ENCODE measurements at regions not wholly inside any gene's neighbourhood (a gene's known extent, or its start where the extent isn't known, plus 50 kb on each side); places are given as distances from the start of the nearest gene placed in this dataset.

DNA sequence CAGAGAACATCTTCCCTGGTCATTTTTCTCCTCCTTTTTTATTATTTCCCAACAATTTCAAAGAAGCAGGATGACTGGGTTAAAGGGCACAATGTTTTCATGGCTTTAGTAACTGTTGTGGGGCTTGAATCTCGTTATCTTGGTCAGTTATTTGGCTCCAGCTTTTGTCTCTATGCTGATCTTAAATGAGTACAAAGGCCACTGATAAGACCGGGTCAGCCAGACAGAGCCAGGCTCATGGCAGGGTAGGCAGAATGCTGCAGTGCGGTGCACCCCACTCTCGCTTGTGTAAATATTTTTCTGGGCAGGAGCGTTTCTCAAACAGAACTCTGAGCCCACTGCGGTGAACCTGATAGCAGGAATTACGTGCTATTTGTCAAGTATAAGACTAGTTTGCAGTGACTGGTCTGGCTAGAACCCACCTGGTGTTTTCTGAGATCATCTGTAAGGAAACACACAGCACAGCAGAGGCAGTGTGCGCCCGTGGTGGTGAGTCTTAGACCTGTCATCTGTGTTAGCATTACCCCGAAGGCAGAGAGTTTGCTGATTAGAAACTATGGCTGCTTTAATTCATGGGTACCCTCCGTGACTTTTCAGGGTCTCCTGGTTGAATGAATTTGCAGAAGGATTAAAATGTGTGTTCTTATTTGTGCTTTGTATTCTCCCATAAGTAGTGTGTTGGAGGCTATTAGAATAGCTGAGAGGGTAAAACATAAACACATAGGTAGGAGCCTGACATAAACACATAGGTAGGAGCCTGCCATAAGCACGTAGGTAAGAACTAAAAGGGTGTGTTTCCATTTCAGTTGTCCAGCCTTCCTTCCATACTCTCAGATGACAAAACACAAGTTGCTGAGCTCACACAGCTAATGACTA lies 158.6 kb upstream of the DMRT1 start:
- no peaks in the 10 kb centered on the region for H3K27me3 Mint-ChIP-seq
- no peak overlapping the region for H3K27ac ChIP-seq (ENCODE audit: low read length)
- CTCF ChIA-PET: no interaction called here
- H3K4me3 ChIP-seq (ENCODE audit: control insufficient read depth in 1 of 2, extremely low read depth in 1 of 2, low read length in 1 of 2): no peak overlapping the region
- POLR2A ChIA-PET: interaction anchor here in 1 of 2 donors (0.6 kb wide), 1 partner anchor 12 kb away, joined by 4 read pairs; no protein-coding TSS in a partner anchor
- H3K36me3 Mint-ChIP-seq: peaks cover 11% of the 10 kb centered on the region
- ATAC-seq (replicated peaks in 1 of 4): no peak
- H3K4me1 Mint-ChIP-seq: peaks cover 2 to 6% (median 5%) of the 10 kb centered on the region in 3 donors
- H3K36me3 ChIP-seq (ENCODE audit: control insufficient read depth in 2 of 2, extremely low read depth in 1 of 2, insufficient read depth in 1 of 2, low read length in 1 of 2): no peaks in the 10 kb centered on the region
- H3K4me1 ChIP-seq (ENCODE audit: control insufficient read depth in 1 of 2, extremely low read depth in 1 of 2, insufficient read depth in 2 of 2, low read length in 2 of 2): peaks cover 0 to under 1% of the 10 kb centered on the region in 2 experiments
- WGBS (ENCODE audit: insufficient coverage): 79% methylated on average over 8 of the region's 12 CpGs
- no peaks in the 10 kb centered on the region for H3K9me3 ChIP-seq
- H3K27me3 ChIP-seq (replicated peaks in 1 of 2; ENCODE audit: control insufficient read depth in 2 of 2, extremely low read depth in 1 of 2, insufficient read depth in 2 of 2, low read length in 1 of 2): no peaks in the 10 kb centered on the region
- no peak overlapping the region for H3K4me3 Mint-ChIP-seq
- H3K27ac Mint-ChIP-seq: no peak overlapping the region
- no peaks in the 10 kb centered on the region for H3K9me3 Mint-ChIP-seq
- DNase-seq: no peak

DNA sequence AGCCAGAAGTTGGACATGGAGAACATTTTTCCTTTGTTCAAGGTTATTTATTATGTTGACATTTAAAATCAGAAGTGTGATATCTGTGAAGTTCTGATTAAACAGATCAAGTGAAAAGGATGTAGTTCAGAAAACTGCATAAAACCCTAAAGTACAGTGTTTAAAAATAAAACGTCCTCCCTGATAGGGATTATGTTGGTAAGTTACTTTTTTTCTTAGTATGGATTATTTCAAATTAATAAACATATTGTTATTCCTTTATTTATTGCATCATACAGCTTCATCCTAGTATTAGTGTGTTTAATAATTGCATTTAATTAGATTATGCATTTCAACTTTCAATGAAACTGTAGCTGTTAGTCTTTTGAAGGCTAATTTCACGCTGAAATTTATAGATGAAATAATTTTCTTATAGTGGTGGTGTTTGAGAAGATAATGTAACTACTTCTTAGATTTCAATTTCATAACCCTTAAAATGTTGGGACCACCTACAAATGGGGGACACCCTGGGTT lies 157.9 kb upstream of the DMRT1 start:
- WGBS (ENCODE audit: insufficient coverage): no CpG with 5 or more reads among the region's 2 CpGs
- Histone ChIP-seq H3K9me3 (no peaks in the 10 kb centered on the region), H3K36me3 (ENCODE audit: control insufficient read depth in 2 of 2, extremely low read depth in 1 of 2, insufficient read depth in 1 of 2, low read length in 1 of 2) (no peaks in the 10 kb centered on the region), H3K4me3 (ENCODE audit: control insufficient read depth in 1 of 2, extremely low read depth in 1 of 2, low read length in 1 of 2) (no peak overlapping the region), H3K27me3 (replicated peaks in 1 of 2; ENCODE audit: control insufficient read depth in 2 of 2, extremely low read depth in 1 of 2, insufficient read depth in 2 of 2, low read length in 1 of 2) (no peaks in the 10 kb centered on the region), H3K27ac (ENCODE audit: low read length) (no peak overlapping the region), H3K4me1 (ENCODE audit: control insufficient read depth in 1 of 2, extremely low read depth in 1 of 2, insufficient read depth in 2 of 2, low read length in 2 of 2) (no peaks in the 10 kb centered on the region)
- ChIA-PET CTCF (no interaction called here), POLR2A (interaction anchor here in 1 of 2 donors (0.6 kb wide), 1 partner anchor 12 kb away, joined by 4 read pairs; no protein-coding TSS in a partner anchor)
- H3K36me3 Mint-ChIP-seq: peaks cover 11% of the 10 kb centered on the region
- ATAC-seq (replicated peaks in 1 of 4) (no peak), DNase-seq (no peak)
- no peaks in the 10 kb centered on the region for H3K9me3 Mint-ChIP-seq
- H3K4me3 Mint-ChIP-seq: no peak overlapping the region
- H3K27ac Mint-ChIP-seq: no peak overlapping the region
- peaks cover 0 to 3% (median 0%) of the 10 kb centered on the region in 3 donors for H3K4me1 Mint-ChIP-seq
- H3K27me3 Mint-ChIP-seq: no peaks in the 10 kb centered on the region

DNA sequence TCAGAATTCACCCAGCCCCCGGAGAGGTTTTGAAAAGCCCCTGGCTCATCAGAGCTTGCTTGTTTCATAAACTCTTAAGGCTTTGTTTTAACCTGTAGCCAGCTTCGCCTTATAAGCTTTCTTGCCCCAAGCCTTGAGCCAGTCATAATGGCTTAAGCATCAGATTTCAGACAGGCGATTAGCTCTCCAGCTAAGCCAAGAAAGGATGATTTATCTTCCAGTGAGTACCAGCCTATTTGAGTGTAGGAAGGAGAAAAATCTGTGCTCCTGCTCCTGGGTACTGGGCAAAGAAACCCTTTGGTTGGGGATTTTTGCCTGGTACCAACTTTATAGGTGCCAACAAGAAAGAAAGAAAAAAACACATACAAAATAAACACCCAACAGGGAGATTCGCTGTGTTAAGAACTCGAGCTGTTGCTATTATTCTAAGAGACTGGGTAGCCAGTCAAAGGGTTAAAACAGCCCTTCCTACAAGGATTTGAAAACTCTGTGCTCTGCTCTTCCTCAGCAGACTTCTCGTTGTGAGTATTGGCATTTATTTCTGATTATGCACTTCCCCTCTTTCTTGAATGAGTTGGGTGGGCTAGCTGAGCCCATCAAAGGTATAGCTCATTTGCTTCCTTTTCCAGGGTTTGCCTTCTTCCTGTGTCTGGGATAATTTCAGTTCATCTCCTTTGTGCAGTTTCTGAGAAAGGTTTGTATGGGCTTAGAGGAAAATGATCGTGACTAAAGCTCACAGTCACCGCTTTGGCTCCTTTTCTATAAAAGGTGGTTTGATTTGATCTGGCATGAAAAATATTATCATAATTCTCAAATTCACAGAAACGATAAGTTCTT lies 157.2 kb upstream of the DMRT1 start:
- Mint-ChIP-seq H3K36me3 (peaks cover 10% of the 10 kb centered on the region), H3K27ac (no peak overlapping the region), H3K9me3 (no peaks in the 10 kb centered on the region), H3K4me3 (no peak overlapping the region), H3K4me1 (no peaks in the 10 kb centered on the region), H3K27me3 (no peaks in the 10 kb centered on the region)
- no peak for DNase-seq
- Histone ChIP-seq H3K9me3 (no peaks in the 10 kb centered on the region), H3K4me1 (ENCODE audit: control insufficient read depth in 1 of 2, extremely low read depth in 1 of 2, insufficient read depth in 2 of 2, low read length in 2 of 2) (no peaks in the 10 kb centered on the region), H3K4me3 (ENCODE audit: control insufficient read depth in 1 of 2, extremely low read depth in 1 of 2, low read length in 1 of 2) (no peak overlapping the region), H3K27ac (ENCODE audit: low read length) (no peak overlapping the region), H3K27me3 (replicated peaks in 1 of 2; ENCODE audit: control insufficient read depth in 2 of 2, extremely low read depth in 1 of 2, insufficient read depth in 2 of 2, low read length in 1 of 2) (no peaks in the 10 kb centered on the region), H3K36me3 (ENCODE audit: control insufficient read depth in 2 of 2, extremely low read depth in 1 of 2, insufficient read depth in 1 of 2, low read length in 1 of 2) (no peaks in the 10 kb centered on the region)
- ChIA-PET CTCF (no interaction called here), POLR2A (no interaction called here)
- no peak for ATAC-seq (replicated peaks in 1 of 4)
- 96% methylated on average over 3 of the region's 9 CpGs for WGBS (ENCODE audit: insufficient coverage)

DNA sequence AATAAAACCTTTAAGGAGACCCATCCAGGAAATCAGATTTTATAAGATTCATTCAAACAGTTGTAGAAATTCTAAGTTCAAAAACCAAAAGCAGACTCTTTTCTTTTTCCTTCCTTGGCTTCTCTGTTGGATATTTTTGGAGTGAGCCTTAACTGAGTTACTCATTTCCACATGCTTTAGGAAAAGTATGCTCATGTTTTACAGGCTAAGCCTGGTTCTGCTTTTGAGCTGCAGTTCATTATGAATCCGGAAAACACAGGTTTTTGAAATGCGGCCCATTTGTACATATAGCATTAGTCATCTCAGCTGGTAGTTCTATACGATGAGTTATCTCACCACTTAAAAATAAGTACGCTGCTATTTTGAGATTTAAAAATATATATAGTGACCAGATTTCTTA lies 156.6 kb upstream of the DMRT1 start:
- Histone ChIP-seq H3K9me3 (no peaks in the 10 kb centered on the region), H3K4me3 (ENCODE audit: control insufficient read depth in 1 of 2, extremely low read depth in 1 of 2, low read length in 1 of 2) (no peak overlapping the region), H3K27ac (ENCODE audit: low read length) (no peak overlapping the region), H3K36me3 (ENCODE audit: control insufficient read depth in 2 of 2, extremely low read depth in 1 of 2, insufficient read depth in 1 of 2, low read length in 1 of 2) (no peaks in the 10 kb centered on the region), H3K27me3 (replicated peaks in 1 of 2; ENCODE audit: control insufficient read depth in 2 of 2, extremely low read depth in 1 of 2, insufficient read depth in 2 of 2, low read length in 1 of 2) (no peaks in the 10 kb centered on the region), H3K4me1 (ENCODE audit: control insufficient read depth in 1 of 2, extremely low read depth in 1 of 2, insufficient read depth in 2 of 2, low read length in 2 of 2) (no peaks in the 10 kb centered on the region)
- DNase-seq: no peak
- no peak for ATAC-seq (replicated peaks in 1 of 4)
- H3K27me3 Mint-ChIP-seq: no peaks in the 10 kb centered on the region
- peaks cover 10% of the 10 kb centered on the region for H3K36me3 Mint-ChIP-seq
- ChIA-PET POLR2A (no interaction called here), CTCF (no interaction called here)
- H3K9me3 Mint-ChIP-seq: no peaks in the 10 kb centered on the region
- H3K27ac Mint-ChIP-seq: no peak overlapping the region
- WGBS (ENCODE audit: insufficient coverage): no CpG with 5 or more reads among the region's 4 CpGs
- no peaks in the 10 kb centered on the region for H3K4me1 Mint-ChIP-seq
- no peak overlapping the region for H3K4me3 Mint-ChIP-seq

DNA sequence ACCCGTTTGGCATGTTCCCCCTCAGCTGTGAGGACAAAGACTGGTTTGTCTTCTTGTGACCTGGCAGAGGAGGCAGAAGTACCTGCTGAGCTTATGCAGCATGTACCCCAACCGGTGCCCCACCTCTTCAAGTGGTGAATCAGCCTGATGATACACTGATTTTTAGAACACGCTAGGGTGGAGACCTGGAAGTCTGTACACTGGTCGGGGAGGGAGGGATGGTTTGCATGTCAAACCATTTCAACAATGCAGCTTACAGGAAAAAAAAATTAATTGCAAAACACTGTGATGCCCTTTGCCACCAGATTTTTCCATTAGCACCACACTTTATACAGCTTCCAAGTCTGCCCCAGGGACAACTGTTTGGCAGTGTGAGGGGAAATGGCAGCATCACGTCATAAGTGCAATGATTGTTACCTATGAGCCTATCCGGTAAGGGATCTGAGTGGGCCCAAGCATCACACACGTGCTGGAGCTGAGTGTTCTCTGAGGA lies 155.1 kb upstream of the DMRT1 start:
- no peak overlapping the region for H3K4me3 Mint-ChIP-seq
- Histone ChIP-seq H3K9me3 (no peaks in the 10 kb centered on the region), H3K27ac (ENCODE audit: low read length) (no peak overlapping the region), H3K4me1 (ENCODE audit: control insufficient read depth in 1 of 2, extremely low read depth in 1 of 2, insufficient read depth in 2 of 2, low read length in 2 of 2) (no peaks in the 10 kb centered on the region), H3K4me3 (ENCODE audit: control insufficient read depth in 1 of 2, extremely low read depth in 1 of 2, low read length in 1 of 2) (no peak overlapping the region), H3K36me3 (ENCODE audit: control insufficient read depth in 2 of 2, extremely low read depth in 1 of 2, insufficient read depth in 1 of 2, low read length in 1 of 2) (no peaks in the 10 kb centered on the region), H3K27me3 (replicated peaks in 1 of 2; ENCODE audit: control insufficient read depth in 2 of 2, extremely low read depth in 1 of 2, insufficient read depth in 2 of 2, low read length in 1 of 2) (no peaks in the 10 kb centered on the region)
- ATAC-seq (replicated peaks in 1 of 4) (no peak), DNase-seq (no peak)
- H3K27ac Mint-ChIP-seq: no peak overlapping the region
- peaks cover 13% of the 10 kb centered on the region for H3K36me3 Mint-ChIP-seq
- no peaks in the 10 kb centered on the region for H3K27me3 Mint-ChIP-seq
- WGBS (ENCODE audit: insufficient coverage): 86% methylated on average over 4 of the region's 7 CpGs
- CTCF ChIA-PET: no interaction called here
- no peaks in the 10 kb centered on the region for H3K4me1 Mint-ChIP-seq
- H3K9me3 Mint-ChIP-seq: no peaks in the 10 kb centered on the region
- POLR2A ChIA-PET: no interaction called here

DNA sequence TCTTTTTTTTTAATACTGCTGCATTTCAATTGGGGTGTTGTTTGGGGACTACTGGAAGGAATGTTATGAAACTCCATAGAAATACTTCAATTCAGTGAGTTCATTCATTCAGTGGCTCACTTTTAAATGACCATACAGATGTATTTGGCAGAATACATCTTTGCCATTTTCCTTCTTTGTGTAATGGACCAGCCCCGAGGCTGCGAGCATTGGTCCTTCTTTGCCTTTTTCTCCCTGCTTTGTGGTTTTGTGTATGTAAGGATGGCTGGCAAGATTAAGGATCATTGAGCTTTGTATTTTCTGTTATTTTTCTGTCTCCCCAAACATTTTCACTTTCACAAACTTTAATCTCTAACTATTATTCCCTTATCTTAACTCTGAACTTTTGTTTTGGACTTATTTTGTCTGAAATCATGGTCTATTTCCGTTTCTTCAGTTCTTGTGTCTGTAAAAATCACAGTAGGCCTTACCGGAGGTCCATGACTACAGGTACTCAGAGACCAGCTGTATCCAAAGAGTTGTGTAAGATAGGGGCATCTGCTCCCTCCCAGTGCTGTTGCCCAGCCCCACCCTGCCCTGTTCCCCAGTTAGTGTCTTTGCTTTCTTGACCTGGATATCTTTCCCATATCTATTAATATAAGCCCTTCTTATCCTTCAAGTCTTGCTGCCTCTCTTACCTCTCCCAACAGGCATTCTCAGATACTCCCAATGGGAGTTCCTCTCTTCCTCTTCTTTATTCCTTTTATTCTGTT lies 154.3 kb upstream of the DMRT1 start:
- H3K27me3 Mint-ChIP-seq: no peaks in the 10 kb centered on the region
- Histone ChIP-seq H3K9me3 (no peaks in the 10 kb centered on the region), H3K4me3 (ENCODE audit: control insufficient read depth in 1 of 2, extremely low read depth in 1 of 2, low read length in 1 of 2) (no peak overlapping the region), H3K4me1 (ENCODE audit: control insufficient read depth in 1 of 2, extremely low read depth in 1 of 2, insufficient read depth in 2 of 2, low read length in 2 of 2) (no peaks in the 10 kb centered on the region), H3K27me3 (replicated peaks in 1 of 2; ENCODE audit: control insufficient read depth in 2 of 2, extremely low read depth in 1 of 2, insufficient read depth in 2 of 2, low read length in 1 of 2) (no peaks in the 10 kb centered on the region), H3K36me3 (ENCODE audit: control insufficient read depth in 2 of 2, extremely low read depth in 1 of 2, insufficient read depth in 1 of 2, low read length in 1 of 2) (no peaks in the 10 kb centered on the region), H3K27ac (ENCODE audit: low read length) (no peak overlapping the region)
- 67% methylated on average over 1 of the region's 4 CpGs for WGBS (ENCODE audit: insufficient coverage)
- no peaks in the 10 kb centered on the region for H3K4me1 Mint-ChIP-seq
- DNase-seq (no peak), ATAC-seq (replicated peaks in 1 of 4) (no peak)
- ChIA-PET CTCF (interaction anchor here in 1 of 2 donors (0.6 kb wide), 1 partner anchor 55 kb away, joined by 3 read pairs; no protein-coding TSS in a partner anchor), POLR2A (no interaction called here)
- H3K36me3 Mint-ChIP-seq: peaks cover 10% of the 10 kb centered on the region
- no peak overlapping the region for H3K4me3 Mint-ChIP-seq
- H3K9me3 Mint-ChIP-seq: no peaks in the 10 kb centered on the region
- no peak overlapping the region for H3K27ac Mint-ChIP-seq
